ENCODE measurements at regions not wholly inside any gene's neighbourhood (a gene's known extent, or its start where the extent isn't known, plus 50 kb on each side); places are given as distances from the start of the nearest gene placed in this dataset.
"Not testable (repeated sequence)": the region's sequence is repeated elsewhere in the genome, so short reads cannot be mapped to it uniquely, and the experiment has no call there.

GRCh38 chr1:91098299-91098906 lies 76.6 kb upstream of the ZNF644 start:
- no peak for DNase-seq (ENCODE audit: low read depth, low spot score)

DNA sequence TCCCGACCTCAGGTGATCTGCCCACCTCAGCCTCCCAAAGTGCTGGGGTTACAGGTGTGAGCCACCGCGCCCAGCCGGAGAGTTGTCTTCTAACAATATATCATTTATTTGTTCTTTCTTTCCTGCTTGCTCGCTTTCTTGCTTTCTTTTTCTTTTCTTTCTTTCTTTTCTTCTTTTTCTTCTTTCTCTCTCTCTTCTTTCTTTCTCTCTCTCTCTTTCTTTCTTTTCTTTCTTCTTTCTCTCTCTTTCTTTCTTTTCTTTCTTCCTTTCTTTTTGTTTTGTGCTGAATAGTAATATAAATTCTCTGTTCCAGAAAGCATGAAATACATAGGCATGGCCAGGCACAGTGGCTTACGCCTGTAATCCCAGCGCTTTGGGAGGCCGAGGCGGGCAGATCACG lies 73.5 kb upstream of the ZNF644 start:
- DNase-seq (ENCODE audit: low read depth, low spot score), result not testable (repeated sequence)

- no peak for DNase-seq (ENCODE audit: low read depth, low spot score)
These were observed 70.7 kb upstream of the ZNF644 start for GRCh38 chr1:91092503-91092902.

- DNase-seq (ENCODE audit: low read depth, low spot score), result no peak
These were observed 70.0 kb upstream of the ZNF644 start for GRCh38 chr1:91091812-91092211.

DNA sequence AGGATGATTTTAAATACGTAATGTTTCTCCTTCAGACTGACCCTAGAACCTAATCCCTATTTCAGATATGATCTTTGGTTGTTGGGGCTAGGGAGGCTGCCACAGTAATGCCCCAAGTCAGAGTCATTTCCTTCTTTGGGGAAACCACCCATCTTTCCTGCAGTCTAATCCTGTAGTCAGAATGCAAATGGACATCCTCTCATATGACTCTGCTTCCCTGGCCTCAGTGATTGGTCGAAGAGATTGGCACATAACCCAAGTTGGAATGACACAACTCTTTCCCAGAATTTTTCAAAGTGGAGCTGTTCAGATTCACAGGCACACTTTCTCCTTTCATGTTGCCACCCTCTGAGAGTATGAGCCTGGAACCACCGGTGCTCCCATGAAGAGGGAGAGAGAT lies 58.8 kb upstream of the ZNF644 start:
- no peak for DNase-seq (ENCODE audit: low read depth, low spot score)

DNA sequence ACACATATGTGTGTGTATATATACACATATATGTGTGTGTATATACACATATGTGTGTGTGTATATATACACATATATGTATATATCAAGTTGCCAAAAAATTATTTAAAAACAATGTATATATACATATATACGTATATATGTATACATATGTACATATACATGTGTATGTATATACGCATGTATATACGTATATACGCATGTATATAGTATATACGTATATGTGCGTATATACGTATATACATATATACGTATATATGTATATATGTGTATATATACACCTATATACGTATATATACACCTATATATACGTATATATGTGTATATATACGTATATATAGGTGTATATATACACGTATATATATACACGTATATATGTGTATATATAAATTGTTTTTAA lies 57.0 kb upstream of the ZNF644 start:
- DNase-seq (ENCODE audit: low read depth, low spot score), result no peak

DNA sequence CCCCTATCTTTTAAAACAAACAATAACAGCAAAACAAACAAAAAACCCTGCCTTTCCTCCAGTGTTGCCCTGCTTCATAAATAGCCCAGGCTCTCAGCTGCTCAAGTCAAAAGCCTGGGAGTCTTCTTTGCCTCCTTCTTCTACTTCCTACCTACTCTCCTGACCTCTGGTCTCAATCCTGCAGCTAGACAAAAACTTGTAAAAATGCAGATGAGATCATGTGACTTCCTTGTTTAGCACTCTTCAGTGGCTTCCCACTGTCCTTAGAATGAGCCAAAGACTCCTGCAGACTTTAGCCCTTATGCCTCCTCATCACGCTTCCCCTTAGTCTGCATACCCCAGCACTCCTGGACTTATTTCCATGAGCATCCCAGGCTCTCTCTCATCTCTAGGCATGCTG lies 55.0 kb upstream of the ZNF644 start:
- no peak for DNase-seq (ENCODE audit: low read depth, low spot score)

- DNase-seq (ENCODE audit: low read depth, low spot score), result no peak
These were observed 53.6 kb upstream of the ZNF644 start for GRCh38 chr1:91075233-91076135.

DNA sequence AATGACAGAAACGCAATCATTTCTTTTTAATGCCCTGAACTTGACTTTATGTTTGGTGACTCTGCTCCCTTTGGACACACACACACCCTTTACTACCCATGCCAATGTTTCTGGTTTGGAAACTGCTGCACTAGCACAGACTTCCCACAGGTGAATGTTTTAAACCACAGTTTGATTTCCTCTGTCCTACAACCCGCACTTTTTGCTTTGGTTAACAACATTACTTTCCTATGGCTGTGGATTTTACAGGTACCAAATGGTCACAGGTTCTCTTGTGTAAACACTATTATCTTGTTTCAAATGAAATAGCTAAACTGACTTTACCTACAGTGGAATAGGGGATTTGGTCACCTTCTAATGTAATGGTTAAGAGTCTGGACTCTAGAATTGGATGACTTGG lies 51.5 kb upstream of the ZNF644 start:
- no peak for DNase-seq (ENCODE audit: low read depth, low spot score)

- no peak for DNase-seq (ENCODE audit: low read depth, low spot score)
These were observed 50.0 kb upstream of the ZNF644 start for GRCh38 chr1:91071838-91072237.
